OCI-M2 (cell line): ENCODE measurements at regions not wholly inside any gene's neighbourhood (a gene's known extent, or its start where the extent isn't known, plus 50 kb on each side); places are given as distances from the start of the nearest gene placed in this dataset.

Experiments
- DNase-seq: peaks from one replicate; lab custom pipeline; 2025; ENCODE audit not compliant: unreplicated experiment; lab: John Stamatoyannopoulos, UW

GRCh38 chr2:193973781-193974180, 1683.2 kb upstream of the SLC39A10 start:
- no peak for DNase-seq

GRCh38 chr2:193966590-193966989, 1690.4 kb upstream of the SLC39A10 start:
- DNase-seq, result no peak

- no peak for DNase-seq
Observed at GRCh38 chr2:193965263-193965662, 1691.8 kb upstream of the SLC39A10 start.

GRCh38 chr2:193963472-193964119, 1693.4 kb upstream of the SLC39A10 start:
- no peak for DNase-seq

- DNase-seq, result no peak
Observed at GRCh38 chr2:193946806-193947205, 1710.2 kb upstream of the SLC39A10 start.

- DNase-seq, result no peak
Observed at GRCh38 chr2:193943406-193943960, 1713.5 kb upstream of the SLC39A10 start.

GRCh38 chr2:193935114-193935513, 1721.9 kb upstream of the SLC39A10 start:
- DNase-seq, result no peak

- no peak for DNase-seq
Observed at GRCh38 chr2:193929131-193929530, 1727.9 kb upstream of the SLC39A10 start.

GRCh38 chr2:193907561-193907960, 1712.8 kb upstream of the TMEFF2 start:
- DNase-seq, result no peak

GRCh38 chr2:193900292-193900691, 1705.6 kb upstream of the TMEFF2 start:
- no peak for DNase-seq

- DNase-seq, result no peak
Observed at GRCh38 chr2:193895226-193895625, 1700.5 kb upstream of the TMEFF2 start.

- DNase-seq, result no peak
Observed at GRCh38 chr2:193894081-193894480, 1699.3 kb upstream of the TMEFF2 start.

- DNase-seq, result no peak
Observed at GRCh38 chr2:193891023-193891422, 1696.3 kb upstream of the TMEFF2 start.

GRCh38 chr2:193885419-193885818, 1690.7 kb upstream of the TMEFF2 start:
- no peak for DNase-seq

GRCh38 chr2:193883820-193884219, 1689.1 kb upstream of the TMEFF2 start:
- no peak for DNase-seq

- DNase-seq, result no peak
Observed at GRCh38 chr2:193876980-193877379, 1682.2 kb upstream of the TMEFF2 start.

GRCh38 chr2:193869564-193869963, 1674.8 kb upstream of the TMEFF2 start:
- DNase-seq, result no peak

- DNase-seq, result no peak
Observed at GRCh38 chr2:193868833-193869232, 1674.1 kb upstream of the TMEFF2 start.

GRCh38 chr2:193868132-193868531, 1673.4 kb upstream of the TMEFF2 start:
- no peak for DNase-seq

GRCh38 chr2:193867454-193867853, 1672.7 kb upstream of the TMEFF2 start:
- no peak for DNase-seq

- no peak for DNase-seq
Observed at GRCh38 chr2:193861557-193861956, 1666.8 kb upstream of the TMEFF2 start.

- DNase-seq, result no peak
Observed at GRCh38 chr2:193847991-193848390, 1653.3 kb upstream of the TMEFF2 start.

- DNase-seq, result no peak
Observed at GRCh38 chr2:193847130-193847529, 1652.4 kb upstream of the TMEFF2 start.
